Neural progenitor cell (in vitro differentiated cells): ENCODE measurements at regions not wholly inside any gene's neighbourhood (a gene's known extent, or its start where the extent isn't known, plus 50 kb on each side); places are given as distances from the start of the nearest gene placed in this dataset.

Experiments
- CTCF ChIP-seq: fragments of 200-600 bp; sonication (generic); IDR thresholded peaks from 2 replicates; pipeline ENCODE4 v1.5.1; 2017; ENCODE audit warnings: antibody characterized with exemption, mild to moderate bottlenecking
- EZH2 ChIP-seq: fragments of 200-600 bp; sonication (generic); IDR thresholded peaks from 2 replicates; pipeline ENCODE4 v1.6.1; 2017; ENCODE audit warnings: antibody characterized with exemption, mild to moderate bottlenecking, moderate library complexity
- EZH2phosphoT487 ChIP-seq: fragments of 200-600 bp; sonication (generic); IDR thresholded peaks from 2 replicates; pipeline ENCODE4 v1.6.1; 2017; ENCODE audit warnings: antibody characterized with exemption

- no peak for TF ChIP-seq CTCF
- TF ChIP-seq EZH2: no peak
- no peak for TF ChIP-seq EZH2phosphoT487
Observed at GRCh38 chr12:124506832-124507153, 60.6 kb downstream of the NCOR2 start.
